ENCODE measurements at regions not wholly inside any gene's neighbourhood (a gene's known extent, or its start where the extent isn't known, plus 50 kb on each side); places are given as distances from the start of the nearest gene placed in this dataset.

GRCh38 chrX:81996166-81996565, 794.3 kb downstream of the SH3BGRL start:
- H3K9me3 ChIP-seq (ENCODE audit: severe bottlenecking), result no peaks in the 10 kb centered on the region
- H3K27ac ChIP-seq (ENCODE audit: poor library complexity, severe bottlenecking), result no peak overlapping the region
- DNase-seq (ENCODE audit: low spot score) (no peak), ATAC-seq (ENCODE audit: low read depth) (no peak)
- no peaks in the 10 kb centered on the region for H3K27me3 ChIP-seq (ENCODE audit: insufficient read depth, poor library complexity, severe bottlenecking)
- H3K36me3 ChIP-seq (ENCODE audit: low read depth), result no peaks in the 10 kb centered on the region
- no peaks in the 10 kb centered on the region for H3K4me1 ChIP-seq (ENCODE audit: insufficient read depth, poor library complexity, severe bottlenecking)
- no peak overlapping the region for H3K4me3 ChIP-seq (ENCODE audit: severe bottlenecking)
- TF ChIP-seq CTCF (IDR thresholded peaks at IDR 0.05; ENCODE audit: poor library complexity, severe bottlenecking), result no peak

- H3K4me1 ChIP-seq (ENCODE audit: insufficient read depth, poor library complexity, severe bottlenecking), result no peaks in the 10 kb centered on the region
- H3K27me3 ChIP-seq (ENCODE audit: insufficient read depth, poor library complexity, severe bottlenecking), result no peaks in the 10 kb centered on the region
- H3K4me3 ChIP-seq (ENCODE audit: severe bottlenecking), result no peak overlapping the region
- TF ChIP-seq CTCF (IDR thresholded peaks at IDR 0.05; ENCODE audit: poor library complexity, severe bottlenecking), result no peak
- no peak for DNase-seq (ENCODE audit: low spot score)
- no peaks in the 10 kb centered on the region for H3K9me3 ChIP-seq (ENCODE audit: severe bottlenecking)
- H3K27ac ChIP-seq (ENCODE audit: poor library complexity, severe bottlenecking), result no peak overlapping the region
- H3K36me3 ChIP-seq (ENCODE audit: low read depth), result no peaks in the 10 kb centered on the region
- no peak for ATAC-seq (ENCODE audit: low read depth)
Observed at GRCh38 chrX:82029571-82030218, 827.8 kb downstream of the SH3BGRL start.

GRCh38 chrX:82031250-82031649, 829.3 kb downstream of the SH3BGRL start:
- H3K4me3 ChIP-seq (ENCODE audit: severe bottlenecking), result no peak overlapping the region
- H3K27me3 ChIP-seq (ENCODE audit: insufficient read depth, poor library complexity, severe bottlenecking), result no peaks in the 10 kb centered on the region
- no peaks in the 10 kb centered on the region for H3K36me3 ChIP-seq (ENCODE audit: low read depth)
- ATAC-seq (ENCODE audit: low read depth) (no peak), DNase-seq (ENCODE audit: low spot score) (no peak)
- no peaks in the 10 kb centered on the region for H3K4me1 ChIP-seq (ENCODE audit: insufficient read depth, poor library complexity, severe bottlenecking)
- TF ChIP-seq CTCF (IDR thresholded peaks at IDR 0.05; ENCODE audit: poor library complexity, severe bottlenecking), result no peak
- H3K27ac ChIP-seq (ENCODE audit: poor library complexity, severe bottlenecking), result no peak overlapping the region
- no peaks in the 10 kb centered on the region for H3K9me3 ChIP-seq (ENCODE audit: severe bottlenecking)

GRCh38 chrX:82038793-82039192, 836.9 kb downstream of the SH3BGRL start:
- no peak for TF ChIP-seq CTCF (IDR thresholded peaks at IDR 0.05; ENCODE audit: poor library complexity, severe bottlenecking)
- no peaks in the 10 kb centered on the region for H3K27me3 ChIP-seq (ENCODE audit: insufficient read depth, poor library complexity, severe bottlenecking)
- no peaks in the 10 kb centered on the region for H3K36me3 ChIP-seq (ENCODE audit: low read depth)
- H3K27ac ChIP-seq (ENCODE audit: poor library complexity, severe bottlenecking), result no peak overlapping the region
- no peaks in the 10 kb centered on the region for H3K9me3 ChIP-seq (ENCODE audit: severe bottlenecking)
- no peak for DNase-seq (ENCODE audit: low spot score)
- no peak overlapping the region for H3K4me3 ChIP-seq (ENCODE audit: severe bottlenecking)
- ATAC-seq (ENCODE audit: low read depth), result no peak
- no peaks in the 10 kb centered on the region for H3K4me1 ChIP-seq (ENCODE audit: insufficient read depth, poor library complexity, severe bottlenecking)

GRCh38 chrX:82041034-82041433, 839.1 kb downstream of the SH3BGRL start:
- DNase-seq (ENCODE audit: low spot score), result no peak
- no peak for ATAC-seq (ENCODE audit: low read depth)
- Histone ChIP-seq H3K9me3 (ENCODE audit: severe bottlenecking) (no peaks in the 10 kb centered on the region), H3K27ac (ENCODE audit: poor library complexity, severe bottlenecking) (no peak overlapping the region), H3K36me3 (ENCODE audit: low read depth) (no peaks in the 10 kb centered on the region), H3K4me1 (ENCODE audit: insufficient read depth, poor library complexity, severe bottlenecking) (no peaks in the 10 kb centered on the region), H3K4me3 (ENCODE audit: severe bottlenecking) (no peak overlapping the region), H3K27me3 (ENCODE audit: insufficient read depth, poor library complexity, severe bottlenecking) (no peaks in the 10 kb centered on the region)
- no peak for TF ChIP-seq CTCF (IDR thresholded peaks at IDR 0.05; ENCODE audit: poor library complexity, severe bottlenecking)
